Progenitor cell of endocrine pancreas (in vitro differentiated cells): ENCODE measurements at regions not wholly inside any gene's neighbourhood (a gene's known extent, or its start where the extent isn't known, plus 50 kb on each side); places are given as distances from the start of the nearest gene placed in this dataset.

ENCODE experiments used
- DNase-seq: peaks from one replicate; pipeline ENCODE4 v3.0.0; 2021; ENCODE audit warnings: low spot score; ENCODE audit not compliant: unreplicated experiment
- H3K27ac Mint-ChIP-seq: 2 replicates; pipeline ENCODE4 v1.8.0; 2021; ENCODE audit warnings: mild to moderate bottlenecking, moderate library complexity, mixed read lengths
- H3K27me3 Mint-ChIP-seq: 2 replicates; pipeline ENCODE4 v1.8.0; 2021; ENCODE audit warnings: mixed read lengths
- H3K36me3 Mint-ChIP-seq: 2 replicates; pipeline ENCODE4 v1.8.0; 2022; ENCODE audit warnings: mixed read lengths; ENCODE audit not compliant: insufficient read depth
- H3K4me1 Mint-ChIP-seq: 2 replicates; pipeline ENCODE4 v1.8.0; 2021; ENCODE audit warnings: low read depth, mixed read lengths
- H3K4me3 Mint-ChIP-seq: 2 replicates; pipeline ENCODE4 v1.8.0; 2021; ENCODE audit warnings: low read depth, mild to moderate bottlenecking, moderate library complexity, mixed read lengths
- H3K9me3 Mint-ChIP-seq: 2 replicates; pipeline ENCODE4 v1.8.0; 2021; ENCODE audit warnings: low read depth, mixed read lengths
- TF ChIP-seq, protein P1 (sequence below): fragments of 200-600 bp; sonication (generic); IDR thresholded peaks from one replicate; pipeline ENCODE4 v1.5.0; 2021; ENCODE audit warnings: antibody characterized with exemption, mild to moderate bottlenecking; ENCODE audit not compliant: unreplicated experiment

- Mint-ChIP-seq H3K27me3 (no peaks in the 10 kb centered on the region), H3K9me3 (no peaks in the 10 kb centered on the region), H3K36me3 (no peaks in the 10 kb centered on the region), H3K27ac (no peak overlapping the region), H3K4me1 (no peaks in the 10 kb centered on the region), H3K4me3 (no peak overlapping the region)
- DNase-seq: no peak
- TF ChIP-seq, protein P1, sequence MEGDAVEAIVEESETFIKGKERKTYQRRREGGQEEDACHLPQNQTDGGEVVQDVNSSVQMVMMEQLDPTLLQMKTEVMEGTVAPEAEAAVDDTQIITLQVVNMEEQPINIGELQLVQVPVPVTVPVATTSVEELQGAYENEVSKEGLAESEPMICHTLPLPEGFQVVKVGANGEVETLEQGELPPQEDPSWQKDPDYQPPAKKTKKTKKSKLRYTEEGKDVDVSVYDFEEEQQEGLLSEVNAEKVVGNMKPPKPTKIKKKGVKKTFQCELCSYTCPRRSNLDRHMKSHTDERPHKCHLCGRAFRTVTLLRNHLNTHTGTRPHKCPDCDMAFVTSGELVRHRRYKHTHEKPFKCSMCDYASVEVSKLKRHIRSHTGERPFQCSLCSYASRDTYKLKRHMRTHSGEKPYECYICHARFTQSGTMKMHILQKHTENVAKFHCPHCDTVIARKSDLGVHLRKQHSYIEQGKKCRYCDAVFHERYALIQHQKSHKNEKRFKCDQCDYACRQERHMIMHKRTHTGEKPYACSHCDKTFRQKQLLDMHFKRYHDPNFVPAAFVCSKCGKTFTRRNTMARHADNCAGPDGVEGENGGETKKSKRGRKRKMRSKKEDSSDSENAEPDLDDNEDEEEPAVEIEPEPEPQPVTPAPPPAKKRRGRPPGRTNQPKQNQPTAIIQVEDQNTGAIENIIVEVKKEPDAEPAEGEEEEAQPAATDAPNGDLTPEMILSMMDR: no peak
Measured at GRCh38 chr2:163515836-163516235, 220.0 kb downstream of the FIGN start.

- Mint-ChIP-seq H3K4me3 (no peak overlapping the region), H3K4me1 (no peaks in the 10 kb centered on the region), H3K27ac (no peak overlapping the region), H3K27me3 (no peaks in the 10 kb centered on the region), H3K36me3 (no peaks in the 10 kb centered on the region), H3K9me3 (peaks cover 8% of the 10 kb centered on the region)
- DNase-seq: no peak
- TF ChIP-seq, protein P1: no peak
Measured at GRCh38 chr2:163505281-163505680, 230.5 kb downstream of the FIGN start.

- no peaks in the 10 kb centered on the region for H3K4me1 Mint-ChIP-seq
- peaks cover 6% of the 10 kb centered on the region for H3K27me3 Mint-ChIP-seq
- no peaks in the 10 kb centered on the region for H3K36me3 Mint-ChIP-seq
- TF ChIP-seq, protein P1: no peak
- no peak overlapping the region for H3K27ac Mint-ChIP-seq
- DNase-seq: no peak
- peaks cover 6% of the 10 kb centered on the region for H3K9me3 Mint-ChIP-seq
- no peak overlapping the region for H3K4me3 Mint-ChIP-seq
Measured at GRCh38 chr2:163493359-163494298, 242.2 kb downstream of the FIGN start.

- Mint-ChIP-seq H3K27ac (no peak overlapping the region), H3K4me1 (no peaks in the 10 kb centered on the region), H3K9me3 (peaks cover 3% of the 10 kb centered on the region), H3K4me3 (no peak overlapping the region), H3K27me3 (peaks cover 6% of the 10 kb centered on the region), H3K36me3 (no peaks in the 10 kb centered on the region)
- DNase-seq: no peak
- TF ChIP-seq, protein P1: no peak
Measured at GRCh38 chr2:163491850-163492249, 244.0 kb downstream of the FIGN start.

GRCh38 chr2:163490281-163490680 is 245.5 kb downstream of the FIGN start:
- H3K4me3 Mint-ChIP-seq: no peak overlapping the region
- H3K4me1 Mint-ChIP-seq: no peaks in the 10 kb centered on the region
- H3K27ac Mint-ChIP-seq: no peak overlapping the region
- peaks cover 3% of the 10 kb centered on the region for H3K9me3 Mint-ChIP-seq
- peaks cover 6% of the 10 kb centered on the region for H3K27me3 Mint-ChIP-seq
- no peaks in the 10 kb centered on the region for H3K36me3 Mint-ChIP-seq
- TF ChIP-seq, protein P1: no peak
- no peak for DNase-seq
